Vagina (tissue), 2 donors: ENCODE measurements at regions not wholly inside any gene's neighbourhood (a gene's known extent, or its start where the extent isn't known, plus 50 kb on each side); places are given as distances from the start of the nearest gene placed in this dataset.

Experiments
- POLR2A ChIP-seq, 2 donors: fragments of 450-650 bp; IDR thresholded peaks; one replicate each; pipeline ENCODE4 v1.6.1; 2017; ENCODE audit warnings: antibody characterized with exemption in 2 of 2, mild to moderate bottlenecking in 2 of 2, moderate library complexity in 2 of 2
- TF ChIP-seq, protein P1 (sequence below), 3 experiments: fragments of 450-650 bp in 2 of 3; fragments of 200-600 bp in 1 of 3; sonication (generic) in 1 of 3; IDR thresholded peaks; one replicate each; pipeline ENCODE4 v1.5.1; 2017 to 2019; ENCODE audit warnings: antibody characterized with exemption in 3 of 3, mild to moderate bottlenecking in 2 of 3, moderate library complexity in 2 of 3

DNA sequence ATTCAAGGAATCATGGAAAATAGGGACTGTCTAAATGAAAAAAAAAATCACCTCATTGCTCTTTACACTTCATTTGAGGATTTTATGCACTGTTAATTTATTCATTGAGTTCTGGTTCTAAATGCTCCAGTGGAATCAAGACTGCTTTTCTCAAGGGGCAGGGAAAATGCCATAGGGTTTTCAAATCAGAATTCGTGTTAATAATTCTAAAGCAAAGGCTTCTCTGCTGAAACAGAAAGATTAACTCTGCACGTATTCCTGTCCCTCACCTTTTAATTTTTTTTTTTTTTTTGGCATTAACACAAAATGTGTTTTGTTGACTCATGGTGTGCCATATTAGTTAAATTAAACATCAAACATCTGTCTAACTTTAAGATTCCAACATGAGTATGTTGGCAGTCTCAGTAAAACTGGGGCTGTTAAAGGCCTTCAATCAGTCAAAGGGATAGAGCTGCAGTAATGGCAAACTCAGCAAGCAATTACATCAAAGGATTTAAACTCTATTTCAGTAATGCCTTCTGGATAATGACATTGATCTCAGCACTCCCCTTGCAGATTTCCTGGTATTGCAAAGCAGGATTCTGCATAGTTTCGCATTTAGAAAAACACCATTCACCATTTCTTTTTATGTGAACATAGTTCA is 878.1 kb downstream of the RAPGEF2 start:
- TF ChIP-seq, protein P1, sequence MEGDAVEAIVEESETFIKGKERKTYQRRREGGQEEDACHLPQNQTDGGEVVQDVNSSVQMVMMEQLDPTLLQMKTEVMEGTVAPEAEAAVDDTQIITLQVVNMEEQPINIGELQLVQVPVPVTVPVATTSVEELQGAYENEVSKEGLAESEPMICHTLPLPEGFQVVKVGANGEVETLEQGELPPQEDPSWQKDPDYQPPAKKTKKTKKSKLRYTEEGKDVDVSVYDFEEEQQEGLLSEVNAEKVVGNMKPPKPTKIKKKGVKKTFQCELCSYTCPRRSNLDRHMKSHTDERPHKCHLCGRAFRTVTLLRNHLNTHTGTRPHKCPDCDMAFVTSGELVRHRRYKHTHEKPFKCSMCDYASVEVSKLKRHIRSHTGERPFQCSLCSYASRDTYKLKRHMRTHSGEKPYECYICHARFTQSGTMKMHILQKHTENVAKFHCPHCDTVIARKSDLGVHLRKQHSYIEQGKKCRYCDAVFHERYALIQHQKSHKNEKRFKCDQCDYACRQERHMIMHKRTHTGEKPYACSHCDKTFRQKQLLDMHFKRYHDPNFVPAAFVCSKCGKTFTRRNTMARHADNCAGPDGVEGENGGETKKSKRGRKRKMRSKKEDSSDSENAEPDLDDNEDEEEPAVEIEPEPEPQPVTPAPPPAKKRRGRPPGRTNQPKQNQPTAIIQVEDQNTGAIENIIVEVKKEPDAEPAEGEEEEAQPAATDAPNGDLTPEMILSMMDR (IDR thresholded peaks at IDR 0.05), result no peak
- no peak for TF ChIP-seq POLR2A (IDR thresholded peaks at IDR 0.05)
